ENCODE measurements at regions not wholly inside any gene's neighbourhood (a gene's known extent, or its start where the extent isn't known, plus 50 kb on each side); places are given as distances from the start of the nearest gene placed in this dataset.
"Not testable (repeated sequence)": the region's sequence is repeated elsewhere in the genome, so short reads cannot be mapped to it uniquely, and the experiment has no call there.

- DNase-seq, result peak; percentile 7
Observed at GRCh38 chr5:17088051-17088450, 129.4 kb upstream of the BASP1 start.

- DNase-seq, result no peak
Observed at GRCh38 chr5:17089001-17089400, 128.4 kb upstream of the BASP1 start.

- DNase-seq, result no peak
Observed at GRCh38 chr5:17089690-17090089, 127.7 kb upstream of the BASP1 start.

GRCh38 chr5:17090839-17091238 is 126.6 kb upstream of the BASP1 start:
- peak; percentile 53 for DNase-seq

- no peak for DNase-seq
Observed at GRCh38 chr5:17094830-17095229, 122.6 kb upstream of the BASP1 start.

GRCh38 chr5:17096952-17097695 is 120.3 kb upstream of the BASP1 start:
- no peak for DNase-seq

GRCh38 chr5:17099946-17100345 is 117.5 kb upstream of the BASP1 start:
- no peak for DNase-seq

GRCh38 chr5:17103461-17103860 is 114.0 kb upstream of the BASP1 start:
- DNase-seq, result no peak

- DNase-seq, result no peak
Observed at GRCh38 chr5:17105744-17106418, 111.5 kb upstream of the BASP1 start.

GRCh38 chr5:17106521-17106920 is 110.9 kb upstream of the BASP1 start:
- DNase-seq, result no peak

GRCh38 chr5:17112091-17112716 is 105.2 kb upstream of the BASP1 start:
- not testable (repeated sequence) for DNase-seq

- DNase-seq, result no peak
Observed at GRCh38 chr5:17113174-17113958, 104.1 kb upstream of the BASP1 start.

- no peak for DNase-seq
Observed at GRCh38 chr5:17114233-17114632, 103.2 kb upstream of the BASP1 start.

- no peak for DNase-seq
Observed at GRCh38 chr5:17114715-17115599, 102.5 kb upstream of the BASP1 start.

- DNase-seq, result no peak
Observed at GRCh38 chr5:17115855-17116254, 101.6 kb upstream of the BASP1 start.

- peak; percentile 94 for DNase-seq
Observed at GRCh38 chr5:17118631-17119030, 98.8 kb upstream of the BASP1 start.

GRCh38 chr5:17120209-17120608 is 97.2 kb upstream of the BASP1 start:
- DNase-seq, result no peak

- DNase-seq, result no peak
Observed at GRCh38 chr5:17121776-17122175, 95.7 kb upstream of the BASP1 start.

- no peak for DNase-seq
Observed at GRCh38 chr5:17123010-17123409, 94.4 kb upstream of the BASP1 start.

- peak; percentile 5 for DNase-seq
Observed at GRCh38 chr5:17123773-17124172, 93.7 kb upstream of the BASP1 start.

GRCh38 chr5:17127743-17128231 is 89.6 kb upstream of the BASP1 start:
- no peak for DNase-seq

Data from OCI-M1 (cell line).